GM23338 (cell line): ENCODE measurements at regions not wholly inside any gene's neighbourhood (a gene's known extent, or its start where the extent isn't known, plus 50 kb on each side); places are given as distances from the start of the nearest gene placed in this dataset.

Experiments used
- ATAC-seq: fragments of 200-7000 bp; cut with Tn5 transposase; 3 replicates; pipeline ENCODE4 v1.9.1; 2020
- DNase-seq: peaks from one replicate; pipeline ENCODE4 v3.0.0-alpha.2; 2015; ENCODE audit warnings: low spot score
- H2AFZ ChIP-seq: fragments of 200-600 bp; sonication (generic); 2 replicates; pipeline ENCODE4 v1.8.0; 2016; ENCODE audit warnings: antibody characterized with exemption, mild to moderate bottlenecking, moderate library complexity
- H3F3A ChIP-seq: fragments of 200-600 bp; sonication (generic); replicated peaks from 2 replicates; pipeline ENCODE4 v1.8.0; 2017; ENCODE audit warnings: antibody characterized with exemption, mixed run types, low read depth
- H3K27ac ChIP-seq: fragments of 200-600 bp; sonication (generic); 2 replicates; pipeline ENCODE4 v1.6.1; 2016; ENCODE audit warnings: low read depth
- H3K27me3 ChIP-seq: fragments of 200-600 bp; sonication (generic); 2 replicates; pipeline ENCODE4 v1.8.0; 2016; ENCODE audit warnings: mild to moderate bottlenecking, mixed run types, moderate library complexity; ENCODE audit not compliant: insufficient read depth
- H3K36me3 ChIP-seq: fragments of 200-600 bp; sonication (generic); 2 replicates; pipeline ENCODE4 v1.8.0; 2016; ENCODE audit warnings: mild to moderate bottlenecking; ENCODE audit not compliant: insufficient read depth
- H3K4me1 ChIP-seq: fragments of 200-600 bp; sonication (generic); 2 replicates; pipeline ENCODE4 v1.8.0; 2016; ENCODE audit warnings: mild to moderate bottlenecking, moderate library complexity; ENCODE audit not compliant: insufficient read depth
- H3K4me2 ChIP-seq: fragments of 200-600 bp; sonication (generic); 2 replicates; pipeline ENCODE4 v1.7.1; 2017; ENCODE audit warnings: mixed run types
- H3K4me3 ChIP-seq: fragments of 200-600 bp; sonication (generic); 2 replicates; pipeline ENCODE4 v1.6.1; 2016; ENCODE audit warnings: mixed run types
- H3K79me2 ChIP-seq: fragments of 200-600 bp; sonication (generic); replicated peaks from 2 replicates; pipeline ENCODE4 v1.8.0; 2017; ENCODE audit warnings: mild to moderate bottlenecking; ENCODE audit not compliant: insufficient read depth
- H3K9me2 ChIP-seq: fragments of 200-600 bp; sonication (generic); 2 replicates; pipeline ENCODE4 v1.8.0; 2017; ENCODE audit not compliant: insufficient read depth
- H4K20me1 ChIP-seq: fragments of 200-600 bp; sonication (generic); replicated peaks from 2 replicates; pipeline ENCODE4 v1.8.0; 2017; ENCODE audit warnings: mild to moderate bottlenecking; ENCODE audit not compliant: insufficient read depth
- H3K27ac Mint-ChIP-seq: 2 replicates; pipeline ENCODE4 v1.8.0; 2020; ENCODE audit warnings: inconsistent platforms, mild to moderate bottlenecking, moderate library complexity, mixed read lengths
- H3K27me3 Mint-ChIP-seq: 3 replicates; pipeline ENCODE4 v1.8.0; 2022; ENCODE audit warnings: low read depth, mild to moderate bottlenecking, moderate library complexity, mixed read lengths, inconsistent platforms; ENCODE audit not compliant: insufficient read depth, poor library complexity
- H3K36me3 Mint-ChIP-seq: 3 replicates; pipeline ENCODE4 v1.8.0; 2021; ENCODE audit warnings: low read depth, mild to moderate bottlenecking, inconsistent platforms, moderate library complexity, mixed read lengths
- H3K4me1 Mint-ChIP-seq: 3 replicates; pipeline ENCODE4 v1.8.0; 2020; ENCODE audit warnings: mild to moderate bottlenecking, inconsistent platforms, mixed read lengths
- H3K4me3 Mint-ChIP-seq: 3 replicates; pipeline ENCODE4 v1.8.0; 2021; ENCODE audit warnings: moderate library complexity, mild to moderate bottlenecking, inconsistent platforms, mixed read lengths
- H3K9me3 Mint-ChIP-seq: 3 replicates; pipeline ENCODE4 v1.8.0; 2020; ENCODE audit warnings: moderate library complexity, mild to moderate bottlenecking, inconsistent platforms, mixed read lengths
- CREB1 ChIP-seq: fragments of 250-450 bp; sonication (Bioruptor Pico); IDR thresholded peaks from 2 replicates; pipeline ENCODE4 v1.5.0; 2020; ENCODE audit warnings: low read depth, mild to moderate bottlenecking, moderate library complexity
- CTCF ChIP-seq, 2 experiments: fragments of 200-600 bp in 1 of 2; sonication (generic) in 1 of 2; conservative IDR thresholded peaks; 2 replicates each; pipeline versions ENCODE4 v1.5.1 to v1.6.1; 2016 to 2017; ENCODE audit warnings: antibody characterized with exemption in 2 of 2, low read depth in 2 of 2, mild to moderate bottlenecking in 2 of 2, moderate library complexity in 1 of 2
- ETS1 ChIP-seq: IDR thresholded peaks from 2 replicates; pipeline ENCODE4 v1.6.1; 2016; ENCODE audit warnings: antibody characterized with exemption
- EZH2 ChIP-seq: fragments of 200-600 bp; sonication (generic); IDR thresholded peaks from one replicate; pipeline ENCODE4 v1.8.0; 2017; ENCODE audit warnings: antibody characterized with exemption, mild to moderate bottlenecking, low read depth; ENCODE audit not compliant: unreplicated experiment
- EZH2phosphoT487 ChIP-seq: fragments of 200-600 bp; sonication (generic); IDR thresholded peaks from one replicate; pipeline ENCODE4 v1.8.1; 2018; ENCODE audit warnings: antibody characterized with exemption; ENCODE audit not compliant: unreplicated experiment
- NANOG ChIP-seq: IDR thresholded peaks from 2 replicates; pipeline ENCODE4 v1.6.1; 2016; ENCODE audit warnings: antibody characterized with exemption, borderline replicate concordance
- POLR2AphosphoS5 ChIP-seq: IDR thresholded peaks from 2 replicates; pipeline ENCODE4 v1.6.1; 2016; ENCODE audit warnings: antibody characterized with exemption, low read depth
- STAT1 ChIP-seq: IDR thresholded peaks from one replicate; pipeline ENCODE4 v1.6.1; 2016; ENCODE audit warnings: antibody characterized with exemption; ENCODE audit not compliant: unreplicated experiment
- ZNF462 ChIP-seq: fragments of 250-450 bp; sonication (Bioruptor Pico); IDR thresholded peaks from 2 replicates; pipeline ENCODE4 v1.5.0; 2020; ENCODE audit warnings: mild to moderate bottlenecking, moderate library complexity

GRCh38 chr5:10904862-10905432 is 143.9 kb upstream of the DAP start (continued):
- TF ChIP-seq CTCF (conservative IDR thresholded peaks at IDR 0.05; ENCODE audit: low read depth in 2 of 2), result no peak
- 0 out of 2 replicates have a peak, but pooled peaks have one; percentile 19 for TF ChIP-seq ZNF462 (CRISPR knock-in tag)
- peak; percentile 20; the same call in 1 of the 2 replicates for TF ChIP-seq CREB1
- TF ChIP-seq POLR2AphosphoS5, result no peak
- no peak for TF ChIP-seq STAT1

GRCh38 chr5:10903786-10904560 is 142.9 kb upstream of the DAP start:
- peak overlapping the region; percentile 46; the same call in 1 of the 2 replicates for H3K4me2 ChIP-seq
- H2AFZ ChIP-seq, result no peak overlapping the region
- H3K9me2 ChIP-seq, result no peaks in the 10 kb centered on the region
- DNase-seq (no peak), ATAC-seq (no peak)
- Mint-ChIP-seq H3K36me3 (no peaks in the 10 kb centered on the region), H3K27ac (no peak overlapping the region), H3K27me3 (peaks cover 3% of the 10 kb centered on the region), H3K9me3 (no peaks in the 10 kb centered on the region; the same call in 2 of the 3 replicates), H3K4me3 (no peak overlapping the region; the same call in 2 of the 3 replicates), H3K4me1 (peaks cover 63% of the 10 kb centered on the region)
- no peaks in the 10 kb centered on the region for H4K20me1 ChIP-seq
- no peaks in the 10 kb centered on the region for H3K27me3 ChIP-seq
- no peak overlapping the region for H3K27ac ChIP-seq
- no peaks in the 10 kb centered on the region for H3F3A ChIP-seq
- H3K4me1 ChIP-seq, result peaks cover 58% of the 10 kb centered on the region
- no peaks in the 10 kb centered on the region for H3K79me2 ChIP-seq
- H3K36me3 ChIP-seq, result no peaks in the 10 kb centered on the region
- no peak overlapping the region for H3K4me3 ChIP-seq
- TF ChIP-seq ETS1 (no peak), POLR2AphosphoS5 (no peak), NANOG (no peak), EZH2 (no peak), CREB1 (no peak), STAT1 (no peak), EZH2phosphoT487 (no peak)
